ENCODE measurements at regions not wholly inside any gene's neighbourhood (a gene's known extent, or its start where the extent isn't known, plus 50 kb on each side); places are given as distances from the start of the nearest gene placed in this dataset.

GRCh38 chr3:76474632-76475031, 565.3 kb upstream of the ROBO2 start:
- Histone ChIP-seq H3K9ac (ENCODE audit: low read length in 3 of 3) (no peak overlapping the region), H3K27me3 (ENCODE audit: control insufficient read depth, insufficient read depth, low read length) (no peaks in the 10 kb centered on the region), H3K4me1 (ENCODE audit: control insufficient read depth in 2 of 3, insufficient read depth in 2 of 3, low read depth in 1 of 3, low read length in 3 of 3) (no peaks in the 10 kb centered on the region), H3K36me3 (ENCODE audit: control insufficient read depth in 2 of 3, insufficient read depth in 3 of 3, low read length in 3 of 3) (no peaks in the 10 kb centered on the region), H3K27ac (ENCODE audit: low read depth in 2 of 2, low read length in 2 of 2) (no peak overlapping the region), H3K9me3 (ENCODE audit: control insufficient read depth in 2 of 3, insufficient read depth in 1 of 3, low read length in 3 of 3) (no peaks in the 10 kb centered on the region), H3K4me3 (ENCODE audit: low read length in 3 of 3) (no peak overlapping the region)
- FAIRE-seq (no peak), DNase-seq (no peak)
- no peak for TF ChIP-seq CTCF (IDR thresholded peaks at IDR 0.05; ENCODE audit: borderline replicate concordance, extremely low read depth, insufficient read depth)
- intact Hi-C loops (cut with DNase I): no loop called here

- no peak for TF ChIP-seq CTCF (IDR thresholded peaks at IDR 0.05; ENCODE audit: borderline replicate concordance, extremely low read depth, insufficient read depth)
- H3K4me1 ChIP-seq (ENCODE audit: control insufficient read depth in 2 of 3, insufficient read depth in 2 of 3, low read depth in 1 of 3, low read length in 3 of 3): no peaks in the 10 kb centered on the region
- intact Hi-C loops (cut with DNase I): no loop called here
- no peaks in the 10 kb centered on the region for H3K36me3 ChIP-seq (ENCODE audit: control insufficient read depth in 2 of 3, insufficient read depth in 3 of 3, low read length in 3 of 3)
- H3K9me3 ChIP-seq (ENCODE audit: control insufficient read depth in 2 of 3, insufficient read depth in 1 of 3, low read length in 3 of 3): no peaks in the 10 kb centered on the region
- DNase-seq: peak in 1 of 5 donors; percentile 41
- no peak overlapping the region for H3K27ac ChIP-seq (ENCODE audit: low read depth in 2 of 2, low read length in 2 of 2)
- FAIRE-seq: no peak
- H3K9ac ChIP-seq (ENCODE audit: low read length in 3 of 3): no peak overlapping the region
- H3K27me3 ChIP-seq (ENCODE audit: control insufficient read depth, insufficient read depth, low read length): no peaks in the 10 kb centered on the region
- H3K4me3 ChIP-seq (ENCODE audit: low read length in 3 of 3): no peak overlapping the region
Observed at GRCh38 chr3:76479161-76479650, 560.7 kb upstream of the ROBO2 start.

- intact Hi-C loops (cut with DNase I): no loop called here
- Histone ChIP-seq H3K4me1 (ENCODE audit: control insufficient read depth in 2 of 3, insufficient read depth in 2 of 3, low read depth in 1 of 3, low read length in 3 of 3) (no peaks in the 10 kb centered on the region), H3K36me3 (ENCODE audit: control insufficient read depth in 2 of 3, insufficient read depth in 3 of 3, low read length in 3 of 3) (no peaks in the 10 kb centered on the region), H3K9me3 (ENCODE audit: control insufficient read depth in 2 of 3, insufficient read depth in 1 of 3, low read length in 3 of 3) (no peaks in the 10 kb centered on the region), H3K27ac (ENCODE audit: low read depth in 2 of 2, low read length in 2 of 2) (no peak overlapping the region), H3K27me3 (ENCODE audit: control insufficient read depth, insufficient read depth, low read length) (no peaks in the 10 kb centered on the region), H3K4me3 (ENCODE audit: low read length in 3 of 3) (no peak overlapping the region), H3K9ac (ENCODE audit: low read length in 3 of 3) (no peak overlapping the region)
- DNase-seq: no peak
- TF ChIP-seq CTCF (IDR thresholded peaks at IDR 0.05; ENCODE audit: borderline replicate concordance, extremely low read depth, insufficient read depth): no peak
- no peak for FAIRE-seq
Observed at GRCh38 chr3:76482510-76482909, 557.4 kb upstream of the ROBO2 start.

- no peak for FAIRE-seq
Observed at GRCh38 chr3:76487446-76487845, 552.5 kb upstream of the ROBO2 start.

More at GRCh38 chr3:76487446-76487845, 552.5 kb upstream of the ROBO2 start:
- H3K36me3 ChIP-seq (ENCODE audit: control insufficient read depth in 2 of 3, insufficient read depth in 3 of 3, low read length in 3 of 3): no peaks in the 10 kb centered on the region
- H3K4me1 ChIP-seq (ENCODE audit: control insufficient read depth in 2 of 3, insufficient read depth in 2 of 3, low read depth in 1 of 3, low read length in 3 of 3): no peaks in the 10 kb centered on the region
- no peak overlapping the region for H3K27ac ChIP-seq (ENCODE audit: low read depth in 2 of 2, low read length in 2 of 2)
- no peak for DNase-seq
- H3K27me3 ChIP-seq (ENCODE audit: control insufficient read depth, insufficient read depth, low read length): no peaks in the 10 kb centered on the region
- no peak overlapping the region for H3K4me3 ChIP-seq (ENCODE audit: low read length in 3 of 3)
- H3K9ac ChIP-seq (ENCODE audit: low read length in 3 of 3): no peak overlapping the region
- intact Hi-C loops (cut with DNase I): no loop called here
- no peak for TF ChIP-seq CTCF (IDR thresholded peaks at IDR 0.05; ENCODE audit: borderline replicate concordance, extremely low read depth, insufficient read depth)
- H3K9me3 ChIP-seq (ENCODE audit: control insufficient read depth in 2 of 3, insufficient read depth in 1 of 3, low read length in 3 of 3): peaks cover 0 to 10% (median 4%) of the 10 kb centered on the region in 3 donors
